H1 (cell line): ENCODE measurements at regions not wholly inside any gene's neighbourhood (a gene's known extent, or its start where the extent isn't known, plus 50 kb on each side); places are given as distances from the start of the nearest gene placed in this dataset.

Experiments
- SAP30 ChIP-seq: fragments of 300-600 bp; sonication (generic); IDR thresholded peaks from 2 replicates; pipeline ENCODE4 v1.7.1; 2012; ENCODE audit warnings: low read length, moderate library complexity, mild to moderate bottlenecking, inconsistent platforms; ENCODE audit not compliant: insufficient read depth, insufficient replicate concordance

- no peak for TF ChIP-seq SAP30
- TF ChIP-seq, all 59 proteins: peak for 0
These were observed 411.1 kb downstream of the RAD51AP2 start (continued) for GRCh38 chr2:17107151-17107550.
